Psoas muscle (tissue), 7 donors: ENCODE measurements at regions not wholly inside any gene's neighbourhood (a gene's known extent, or its start where the extent isn't known, plus 50 kb on each side); places are given as distances from the start of the nearest gene placed in this dataset.

ENCODE experiments used
- ATAC-seq, 4 donors: fragments of 200-7000 bp; cut with Tn5 transposase; one replicate each; pipeline ENCODE4 v1.9.1; 2020; ENCODE audit warnings: moderate library complexity in 3 of 4, mild to moderate bottlenecking in 2 of 4
- DNase-seq, 2 donors: peaks; one replicate each; pipeline ENCODE4 v3.0.0-alpha.2; 2020
- H3K27ac ChIP-seq: fragments of 200-600 bp; one replicate; pipeline ENCODE4 v1.8.0; 2022
- H3K27me3 ChIP-seq, 3 donors: fragments of 200-600 bp in 1 of 3; one replicate each; pipeline versions ENCODE4 v1.6.1 to v1.8.0; 2013 to 2022; ENCODE audit warnings: low read length in 2 of 3, mild to moderate bottlenecking in 2 of 3, moderate library complexity in 1 of 3; ENCODE audit not compliant: insufficient read depth in 3 of 3
- H3K36me3 ChIP-seq, 2 donors: fragments of 200-600 bp in 1 of 2; one replicate each; pipeline versions ENCODE4 v1.6.1 to v1.8.0; 2013 to 2022; ENCODE audit warnings: low read depth in 1 of 2, mild to moderate bottlenecking in 1 of 2, moderate library complexity in 1 of 2; ENCODE audit not compliant: insufficient read depth in 1 of 2
- H3K4me1 ChIP-seq: fragments of 200-600 bp; one replicate; pipeline ENCODE4 v1.8.0; 2022
- H3K4me3 ChIP-seq: fragments of 200-600 bp; one replicate; pipeline ENCODE4 v1.8.0; 2022; ENCODE audit warnings: mild to moderate bottlenecking
- H3K9me3 ChIP-seq: fragments of 200-600 bp; one replicate; pipeline ENCODE4 v1.8.0; 2022
- CTCF ChIP-seq: fragments of 200-600 bp; IDR thresholded peaks from one replicate; pipeline ENCODE4 v1.8.0; 2022; ENCODE audit warnings: antibody characterized with exemption
- WGBS, 3 donors: extraction: QIAGEN DNeasy Blood & Tissue Kit; methylation state at CpG; one replicate each; pipeline versions ENCODE4 v1.1.6 to v1.1.7; 2013; 5-methylcytosine and 5-hydroxymethylcytosine counted together
- intact Hi-C, 2 donors: fragments of 100-400 bp; cut with DNase I; formaldehyde crosslinking; loops; one replicate each; pipeline versions ENCODE4 v1.11.0 to v1.14.2; 2022
- donor health status: healthy with polysubstance abuse.
- donor health status: DM: no; HTN: no; CAD: no; lungs with moderate emphysema.
- donor health status: Bipolar disorder and iron deficiency.
- donor health status: healthy.
- donor health status: DM: yes; HTN: yes; CAD: no.
- donor health status: DM: no; HTN: no; CAD: no.
- donor health status: DM: yes; HTN: yes; CAD: no.

- H3K4me1 ChIP-seq: no peaks in the 10 kb centered on the region
- intact Hi-C loops: no loop called here
- no peak overlapping the region for H3K27ac ChIP-seq
- DNase-seq: peak in 1 of 2 donors; percentile 52
- no peaks in the 10 kb centered on the region for H3K9me3 ChIP-seq
- no peaks in the 10 kb centered on the region for H3K27me3 ChIP-seq
- 71 to 91% (median 80%) methylated on average over 6 of the region's 6 CpGs for WGBS, 3 donors
- no peak overlapping the region for H3K4me3 ChIP-seq
- TF ChIP-seq CTCF: no peak
- no peaks in the 10 kb centered on the region for H3K36me3 ChIP-seq
- peak in 3 of 4 donors; percentile 37 to 56 (median 40) for ATAC-seq
Observed at GRCh38 chr12:88310666-88311065, 168.6 kb downstream of the TMTC3 start.

DNA sequence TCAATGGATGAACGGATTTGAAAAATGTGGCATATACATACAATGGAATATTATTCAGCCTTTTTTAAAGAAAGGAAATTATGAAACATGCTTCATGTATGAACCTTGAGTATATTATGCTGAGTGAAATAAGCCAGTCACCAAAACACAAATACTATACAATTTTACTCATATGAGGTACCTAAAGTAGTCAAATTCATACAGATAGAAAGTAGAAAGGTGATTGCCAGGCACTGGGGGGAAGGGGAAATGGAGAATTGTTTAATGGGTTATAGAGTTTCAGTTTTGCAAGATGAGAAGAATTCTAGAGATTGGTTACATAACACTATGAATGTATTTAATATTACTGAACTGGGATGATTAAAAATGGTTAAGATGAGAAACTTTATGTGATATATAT lies 171.4 kb downstream of the TMTC3 start:
- intact Hi-C loops: no loop called here
- DNase-seq (no peak), ATAC-seq (no peak)
- Histone ChIP-seq H3K4me3 (no peak overlapping the region), H3K27me3 (no peaks in the 10 kb centered on the region), H3K27ac (no peak overlapping the region), H3K4me1 (no peaks in the 10 kb centered on the region), H3K9me3 (no peaks in the 10 kb centered on the region), H3K36me3 (no peaks in the 10 kb centered on the region)
- WGBS, 3 donors: 60 to 69% (median 61%) methylated on average over 1 of the region's 1 CpG
- TF ChIP-seq CTCF: no peak

GRCh38 chr12:88314706-88315105 lies 172.6 kb downstream of the TMTC3 start:
- 89 to 93% (median 92%) methylated on average over 4 of the region's 4 CpGs for WGBS, 3 donors
- no peaks in the 10 kb centered on the region for H3K4me1 ChIP-seq

GRCh38 chr12:88318726-88319125 lies 176.6 kb downstream of the TMTC3 start:
- no peak for TF ChIP-seq CTCF
- WGBS, 3 donors: 41 to 63% (median 60%) methylated on average over 2 of the region's 2 CpGs
- intact Hi-C loops: no loop called here
- Histone ChIP-seq H3K27me3 (no peaks in the 10 kb centered on the region), H3K4me3 (no peak overlapping the region), H3K9me3 (no peaks in the 10 kb centered on the region), H3K36me3 (no peaks in the 10 kb centered on the region), H3K27ac (no peak overlapping the region), H3K4me1 (no peaks in the 10 kb centered on the region)
- DNase-seq (no peak), ATAC-seq (no peak)

More at GRCh38 chr12:88314706-88315105, 172.6 kb downstream of the TMTC3 start:
- H3K9me3 ChIP-seq: no peaks in the 10 kb centered on the region
- H3K27ac ChIP-seq: no peak overlapping the region
- DNase-seq: no peak
- intact Hi-C loops: no loop called here
- TF ChIP-seq CTCF: no peak
- H3K4me3 ChIP-seq: no peak overlapping the region
- ATAC-seq: no peak
- H3K36me3 ChIP-seq: no peaks in the 10 kb centered on the region
- no peaks in the 10 kb centered on the region for H3K27me3 ChIP-seq

GRCh38 chr12:88325076-88325815 lies 183.1 kb downstream of the TMTC3 start:
- Histone ChIP-seq H3K4me1 (no peaks in the 10 kb centered on the region), H3K4me3 (no peak overlapping the region), H3K27ac (peak overlapping the region; percentile 9), H3K36me3 (no peaks in the 10 kb centered on the region), H3K27me3 (no peaks in the 10 kb centered on the region), H3K9me3 (no peaks in the 10 kb centered on the region)
- intact Hi-C loops: no loop called here
- 25 to 38% (median 25%) methylated on average over 1 of the region's 1 CpG for WGBS, 3 donors
- TF ChIP-seq CTCF: no peak
- DNase-seq: no peak
- ATAC-seq: peak in 3 of 4 donors; percentile 27 to 35 (median 33)
